HG02610 (cell line): ENCODE measurements at regions not wholly inside any gene's neighbourhood (a gene's known extent, or its start where the extent isn't known, plus 50 kb on each side); places are given as distances from the start of the nearest gene placed in this dataset.

Source experiments
- ATAC-seq: cut with Tn5 transposase; IDR thresholded peaks from one replicate; pipeline ENCODE4 v1.9.1; 2021; ENCODE audit warnings: mild to moderate bottlenecking, moderate library complexity; ENCODE audit not compliant: unreplicated experiment

DNA sequence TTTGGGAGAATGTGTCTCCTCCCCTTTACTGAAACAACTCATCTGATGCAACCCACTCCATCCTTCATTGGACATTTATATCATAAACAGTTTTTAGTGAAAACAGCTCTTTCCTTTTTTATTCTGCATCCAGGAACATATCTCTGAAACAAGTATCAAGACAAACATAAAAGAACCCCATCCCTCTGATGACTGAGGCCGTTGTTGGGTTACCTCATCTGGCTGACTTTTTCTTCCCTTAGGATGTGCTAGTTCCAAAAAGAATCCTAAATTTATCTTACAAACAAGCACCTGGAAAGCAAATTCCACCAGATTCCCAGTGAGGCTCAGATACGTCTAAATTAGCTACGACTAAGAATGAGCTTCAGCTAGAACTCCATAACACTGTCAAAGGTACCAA is 483.7 kb upstream of the INTU start:
- no peak for ATAC-seq

DNA sequence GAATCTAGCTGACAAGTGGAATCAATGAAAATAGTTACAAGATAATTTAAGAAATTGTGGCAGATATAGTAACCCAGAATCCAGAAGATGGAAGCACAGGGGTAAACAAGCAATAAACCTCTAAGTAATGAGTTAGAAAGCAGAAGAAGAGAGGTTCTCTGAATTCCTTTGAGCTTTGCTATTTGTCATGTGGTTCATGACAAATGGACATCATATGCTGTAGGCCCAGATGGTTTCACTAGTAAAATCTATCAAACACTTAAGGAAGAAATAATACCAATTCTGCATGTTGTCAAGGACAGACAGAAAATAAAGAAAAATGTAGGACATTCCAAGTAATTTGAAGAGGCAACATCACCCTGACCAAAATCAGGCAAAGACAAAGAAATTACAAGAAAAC is 480.8 kb upstream of the INTU start:
- no peak for ATAC-seq

DNA sequence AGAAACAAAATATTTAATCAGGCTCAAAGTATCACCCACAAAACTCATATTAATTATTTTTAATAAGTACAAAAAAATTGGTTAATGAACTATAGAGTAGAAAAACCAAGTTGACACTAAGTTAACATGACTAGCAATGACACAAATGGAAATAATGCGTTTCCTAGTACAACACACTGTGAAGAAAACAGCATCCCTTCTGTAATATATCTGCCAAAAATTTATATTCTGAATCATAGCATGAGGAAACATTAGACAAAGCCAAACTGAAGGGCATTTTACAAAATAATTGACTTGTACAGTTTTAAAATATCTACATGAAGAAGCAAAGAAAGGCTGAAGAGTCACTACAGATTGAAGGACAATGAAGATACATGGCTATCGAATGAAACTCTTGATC is 477.6 kb upstream of the INTU start:
- ATAC-seq, result no peak

DNA sequence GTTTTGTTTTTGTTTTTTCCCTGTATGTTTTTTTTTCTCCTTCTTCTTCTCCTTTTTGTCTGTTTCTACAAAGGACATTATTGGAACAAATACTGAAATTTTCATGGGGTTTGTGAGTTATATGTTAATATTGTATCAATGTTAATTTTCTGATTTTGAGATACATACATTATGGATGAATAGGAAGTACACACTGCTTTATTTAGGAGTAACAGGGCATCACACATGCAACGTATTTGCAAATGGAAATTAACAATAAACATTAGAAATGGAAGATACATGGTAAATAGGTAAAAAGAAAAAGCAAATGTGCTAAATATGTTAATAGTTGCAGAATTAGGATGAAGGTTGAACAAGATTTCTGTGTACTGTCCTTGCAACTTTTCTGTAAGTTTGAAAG is 477.2 kb upstream of the INTU start:
- ATAC-seq, result no peak

DNA sequence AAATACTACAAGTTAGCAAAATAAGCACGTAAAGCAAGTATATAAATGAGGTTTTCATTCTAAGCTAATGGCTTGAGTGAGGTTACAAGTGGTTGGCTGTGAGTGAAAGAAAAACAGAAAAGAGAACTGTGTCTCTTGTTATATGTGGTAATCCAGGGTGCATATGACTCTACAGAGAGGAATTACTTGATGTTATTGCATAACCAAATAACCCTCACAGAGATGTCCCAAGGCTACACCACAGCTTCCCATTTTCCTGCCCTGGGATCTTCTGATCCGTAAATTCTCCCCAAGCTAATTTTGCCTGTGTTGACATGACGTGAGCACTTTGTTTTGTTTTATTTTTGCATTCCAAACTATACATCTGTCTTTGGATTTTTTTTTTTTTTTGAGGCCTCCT is 470.0 kb upstream of the INTU start:
- no peak for ATAC-seq

DNA sequence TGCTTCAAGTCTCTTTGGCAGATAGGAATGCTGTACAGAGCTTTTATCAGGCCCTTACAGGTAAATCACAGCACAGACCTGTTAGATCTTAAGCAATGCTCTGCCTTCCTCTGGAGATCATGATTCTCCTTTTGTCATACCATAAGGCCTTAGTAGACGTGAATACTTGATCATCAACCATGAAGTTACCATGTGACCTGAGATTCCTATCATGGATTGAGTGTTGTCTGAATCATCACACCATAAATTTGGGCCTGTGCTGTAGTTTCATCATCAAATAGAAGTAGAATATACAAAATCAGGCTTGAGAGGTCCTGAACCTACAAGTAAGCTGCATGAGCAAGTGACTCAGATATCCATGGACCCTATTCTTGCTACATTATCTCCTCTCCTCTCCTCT is 466.8 kb upstream of the INTU start:
- ATAC-seq, result no peak

DNA sequence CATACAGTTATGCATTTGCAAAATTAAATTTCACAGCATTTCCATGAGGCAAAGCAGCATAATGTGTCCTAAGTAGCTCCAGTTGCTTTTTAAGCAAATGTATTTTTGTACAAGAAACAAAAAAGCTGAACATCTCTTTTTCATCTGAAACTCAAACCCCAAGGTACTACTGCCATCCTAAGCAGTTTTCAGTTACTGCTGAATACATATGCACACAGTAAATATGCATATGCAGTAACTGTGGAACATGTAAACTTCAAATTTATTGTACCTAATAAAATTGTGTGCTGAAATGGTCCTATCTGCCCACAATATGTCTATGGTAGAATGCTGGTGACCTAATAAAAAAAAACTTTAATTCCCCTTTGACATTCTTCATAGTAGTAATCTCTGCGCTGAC is 458.6 kb upstream of the INTU start:
- no peak for ATAC-seq

DNA sequence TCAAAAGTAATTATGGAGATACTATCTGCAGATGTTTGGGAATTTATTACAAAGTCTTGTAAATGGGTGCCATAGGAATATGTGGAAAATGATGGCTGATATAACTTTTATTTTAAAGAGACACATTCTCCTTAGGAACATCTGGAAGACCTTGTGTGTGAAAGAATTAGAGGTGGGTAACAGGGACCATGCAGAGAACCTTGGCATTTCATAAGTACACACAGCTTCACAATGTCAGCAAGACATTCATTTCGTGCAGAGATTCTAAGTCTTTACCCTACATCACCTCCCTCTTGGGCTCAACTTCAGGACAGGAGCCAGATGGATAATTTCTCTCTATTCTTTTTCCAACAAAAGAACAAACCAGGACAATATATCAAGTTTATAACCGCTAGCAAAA is 458.1 kb upstream of the INTU start:
- ATAC-seq, result no peak

DNA sequence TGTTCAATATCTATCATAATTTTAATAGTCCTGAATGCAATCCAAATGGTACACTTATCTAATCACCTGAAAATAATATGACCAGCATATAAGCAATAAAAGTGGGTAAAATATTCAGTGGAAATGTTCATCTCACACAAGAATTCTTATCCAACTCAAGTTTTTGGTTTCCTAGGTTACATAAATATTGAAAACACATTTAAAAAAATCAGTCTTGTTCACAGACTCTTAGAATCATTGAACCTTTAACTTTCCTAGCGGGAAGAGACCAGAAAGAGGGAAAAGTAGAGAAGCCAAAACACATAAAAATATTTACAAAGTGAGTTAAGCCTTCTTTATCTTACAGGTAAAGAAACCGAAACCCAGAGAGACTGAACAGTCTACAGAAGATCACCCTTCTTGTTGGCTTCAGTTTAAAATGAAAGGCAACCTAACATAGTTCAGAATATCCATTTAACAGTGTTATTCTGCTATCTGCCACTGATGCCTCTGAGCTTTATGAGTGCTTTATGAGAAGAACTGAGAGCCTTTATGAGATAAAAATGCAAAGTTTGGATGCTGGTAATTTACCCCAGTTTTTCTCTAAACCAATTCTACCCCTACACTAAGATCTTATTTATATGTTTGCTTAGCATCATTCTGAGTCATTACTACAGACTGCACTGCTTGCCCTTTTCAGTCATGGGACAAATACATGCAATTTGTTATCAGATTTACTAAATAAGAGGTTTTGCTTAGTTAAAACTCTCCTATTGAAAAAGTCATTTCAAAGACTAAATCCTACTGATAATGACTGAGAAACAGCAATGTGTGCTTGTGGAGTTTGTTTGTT is 453.3 kb upstream of the INTU start:
- ATAC-seq, result no peak

DNA sequence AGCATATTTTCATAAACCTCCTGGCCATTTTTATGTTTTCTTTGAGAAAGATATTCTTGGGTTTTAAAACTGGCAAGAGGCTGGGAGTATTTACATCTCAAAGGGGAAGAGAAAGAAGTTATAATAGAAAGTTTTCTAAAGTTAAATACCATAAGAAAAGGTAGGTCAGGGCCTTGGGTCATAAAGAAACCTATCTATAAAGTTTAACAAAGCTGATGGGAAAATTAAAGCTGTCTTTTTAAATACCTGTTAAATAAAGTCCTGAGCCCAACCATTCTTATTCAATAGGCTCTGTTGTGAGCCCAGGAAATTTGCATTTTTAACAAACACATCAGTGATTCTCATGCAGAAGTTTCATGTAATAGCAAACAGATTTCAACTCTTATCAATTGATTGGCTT is 451.8 kb upstream of the INTU start:
- no peak for ATAC-seq

DNA sequence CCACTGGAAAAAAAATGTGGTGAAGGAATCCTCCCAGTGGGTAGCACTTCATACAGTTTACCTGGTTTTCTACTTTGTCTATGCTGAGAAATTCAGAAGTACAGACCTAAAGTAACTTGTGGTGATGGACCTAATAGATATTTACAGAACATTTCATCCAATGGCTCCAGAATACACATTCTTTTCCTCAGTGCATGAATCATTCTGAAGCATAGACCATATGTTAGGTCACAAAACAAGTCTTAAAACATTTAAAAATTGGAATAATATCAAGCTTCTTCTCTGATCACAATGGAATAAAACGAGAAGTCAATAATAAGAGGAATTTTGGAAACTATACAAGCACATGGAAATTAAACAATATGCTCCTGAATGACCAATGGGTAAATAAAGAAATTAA is 450.1 kb upstream of the INTU start:
- ATAC-seq, result no peak

DNA sequence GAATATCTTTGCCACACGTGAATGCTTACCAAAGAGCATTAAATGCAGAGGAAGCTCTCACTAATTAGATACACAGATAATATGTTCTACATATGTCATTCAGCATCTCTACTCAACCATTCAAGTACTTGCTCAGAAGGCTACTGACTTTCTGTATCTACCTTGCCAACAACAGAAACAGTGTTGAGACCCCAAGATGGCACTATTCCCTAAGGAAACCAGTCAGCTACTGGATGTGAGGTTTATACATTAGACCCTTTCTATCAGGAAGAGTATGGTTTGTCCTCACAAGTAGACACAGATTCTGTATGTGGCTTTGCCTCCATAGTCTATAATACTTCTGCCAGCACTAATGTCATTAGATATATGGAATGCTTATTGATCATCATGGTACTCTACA is 443.9 kb upstream of the INTU start:
- no peak for ATAC-seq

DNA sequence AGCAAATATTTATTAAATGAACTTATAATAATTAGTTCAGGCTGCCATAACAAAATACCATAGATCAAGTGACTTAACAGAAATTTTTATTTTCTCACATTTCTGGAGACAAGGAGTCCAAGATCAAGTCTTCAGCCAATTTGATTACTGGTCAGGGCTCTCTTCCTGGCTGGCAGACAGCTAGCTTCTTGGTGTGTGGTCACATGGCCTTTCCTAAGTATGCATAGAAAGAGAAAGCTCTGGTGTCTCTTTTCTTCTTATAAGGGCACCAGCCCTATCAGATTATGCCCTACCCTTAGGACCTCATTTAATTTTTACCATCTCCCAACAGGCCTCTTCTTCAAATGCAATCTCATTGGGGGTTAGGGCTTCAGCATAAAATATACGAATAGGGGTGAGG is 438.5 kb upstream of the INTU start:
- no peak for ATAC-seq

DNA sequence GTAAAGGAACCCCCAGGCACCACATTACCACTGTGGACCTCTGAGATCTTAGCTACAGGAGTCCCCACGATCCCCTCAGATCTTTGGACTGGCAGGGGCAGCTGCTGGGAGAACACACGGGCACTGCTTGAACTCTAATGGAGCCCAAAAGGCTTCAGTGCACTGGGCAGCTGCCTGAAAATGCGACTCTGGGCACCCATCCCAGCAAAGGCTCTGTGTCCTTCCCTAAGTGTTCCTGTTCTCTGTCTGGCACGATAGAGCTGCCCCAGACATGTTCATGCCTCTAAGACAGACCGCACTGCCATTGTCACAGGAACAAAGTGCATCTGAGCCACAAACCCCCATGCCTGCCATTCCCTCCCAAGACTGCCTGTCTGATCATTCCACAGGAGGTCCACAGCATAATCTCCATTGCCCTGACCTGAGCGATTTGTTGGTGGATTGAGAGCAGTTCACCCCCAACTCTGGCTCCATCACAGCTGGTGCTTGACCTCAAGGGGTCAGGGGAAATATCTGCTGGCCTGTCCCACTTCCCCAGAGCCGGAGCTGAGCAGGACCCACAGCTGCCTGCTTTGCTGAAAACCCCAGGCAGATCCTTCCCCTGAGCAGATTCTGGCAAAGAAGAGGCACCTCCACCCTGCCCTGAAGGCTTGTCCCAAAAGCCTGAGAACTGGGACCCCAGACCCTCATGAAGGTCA is 436.0 kb upstream of the INTU start:
- ATAC-seq, result no peak

DNA sequence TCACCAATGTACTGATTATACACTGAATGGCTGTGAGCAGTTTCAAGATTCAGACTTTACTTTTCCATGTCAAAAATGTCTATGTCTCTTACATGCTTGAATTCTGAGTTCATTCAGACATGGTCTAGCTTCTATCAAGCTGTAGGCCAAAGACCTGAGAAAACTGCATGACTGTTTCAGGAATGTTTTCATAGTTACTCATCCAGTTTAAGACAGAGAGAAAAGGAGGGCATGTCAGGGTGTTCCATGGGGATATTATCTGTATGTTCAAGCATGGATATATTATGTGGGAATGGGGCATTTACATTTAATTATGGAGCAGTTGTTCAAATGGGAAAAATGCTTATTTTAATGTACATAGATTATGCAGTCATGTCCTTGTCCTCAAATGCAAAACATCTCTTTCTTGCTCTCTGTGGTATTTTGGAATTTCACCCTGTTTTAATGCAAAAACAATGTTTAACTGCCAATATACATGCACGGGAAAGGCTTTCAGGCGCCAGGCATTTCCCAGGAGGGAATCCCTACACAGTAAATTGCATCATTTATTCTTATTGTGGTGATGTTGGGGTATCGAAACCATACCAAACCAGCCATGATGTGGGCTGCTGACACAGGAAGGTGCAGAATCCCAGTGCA is 429.1 kb upstream of the INTU start:
- no peak for ATAC-seq

DNA sequence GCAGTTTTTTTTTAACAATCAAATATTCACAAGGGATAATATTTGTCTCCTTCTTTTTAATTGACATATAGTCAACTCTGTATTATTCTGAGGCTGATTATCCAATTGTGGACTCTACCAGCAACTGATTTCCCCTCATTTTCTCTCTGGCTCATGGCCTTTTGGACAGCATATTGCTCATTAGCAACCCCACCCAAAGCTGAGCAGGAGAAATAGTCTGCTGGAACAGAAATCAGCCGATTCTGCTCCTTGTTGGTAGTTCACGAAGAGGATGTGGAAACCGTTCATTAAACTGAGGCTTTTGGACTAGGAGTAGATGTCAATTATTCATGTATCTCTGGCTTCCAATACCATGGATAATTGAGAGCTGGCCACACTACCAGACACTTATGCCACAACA is 428.4 kb upstream of the INTU start:
- no peak for ATAC-seq

DNA sequence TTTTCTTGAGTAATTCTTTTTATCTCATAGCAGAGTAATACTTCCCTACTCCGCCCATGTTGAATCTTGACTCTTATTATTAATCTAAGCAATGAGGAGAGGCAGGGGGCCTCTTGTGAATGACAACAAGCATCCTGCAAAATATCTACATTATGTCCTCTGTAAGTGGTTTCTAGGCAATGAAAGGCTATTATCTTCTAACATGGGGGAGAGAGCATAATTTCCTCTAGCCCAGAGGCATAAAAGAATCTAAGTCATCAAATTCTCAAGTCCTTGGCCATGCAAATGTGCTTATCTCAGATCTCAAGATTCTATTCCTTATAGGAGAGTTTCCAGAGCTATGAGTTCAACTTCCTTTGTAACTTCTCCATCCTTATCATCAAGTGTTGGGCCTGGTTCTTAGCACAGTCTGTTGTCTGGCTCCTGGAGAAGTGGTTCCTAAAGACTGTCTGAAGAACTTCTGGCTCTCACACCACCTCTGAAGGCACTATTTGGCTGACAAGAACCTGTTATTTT is 423.1 kb upstream of the INTU start:
- ATAC-seq, result no peak

DNA sequence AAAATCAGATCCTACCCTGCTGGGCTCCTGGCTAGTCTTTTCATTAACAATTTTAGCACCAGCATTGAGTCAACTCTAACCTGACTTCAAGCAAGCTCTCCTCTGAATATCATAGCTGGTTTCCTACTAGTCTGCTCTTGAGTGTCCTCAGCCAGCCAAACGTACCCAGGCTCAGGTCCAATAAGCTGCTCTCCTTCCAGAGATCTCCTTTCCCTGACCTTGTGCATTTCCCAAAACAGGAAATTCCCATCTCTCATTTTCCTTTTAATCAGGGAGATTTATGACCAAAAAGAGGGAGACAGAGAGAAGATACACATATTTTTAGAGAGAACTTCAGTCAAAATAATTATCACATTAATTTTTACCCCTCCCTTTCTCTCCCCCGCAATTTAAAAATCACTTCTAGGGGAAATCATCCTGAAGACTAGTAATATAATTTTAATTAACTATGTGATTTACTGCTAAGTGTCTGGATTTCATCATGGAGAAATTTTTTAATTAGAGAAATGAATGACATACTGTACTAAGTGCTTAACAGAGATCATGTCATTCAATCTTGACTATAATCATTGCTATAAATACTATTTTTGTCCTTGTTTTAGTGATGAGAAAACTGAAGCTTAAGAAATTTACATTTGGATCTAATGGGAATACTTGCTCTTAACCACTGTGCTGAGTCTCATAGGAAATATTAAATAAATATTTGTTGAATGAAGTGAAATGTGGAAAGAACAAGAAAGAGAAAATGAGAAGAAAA is 421.7 kb upstream of the INTU start:
- no peak for ATAC-seq

DNA sequence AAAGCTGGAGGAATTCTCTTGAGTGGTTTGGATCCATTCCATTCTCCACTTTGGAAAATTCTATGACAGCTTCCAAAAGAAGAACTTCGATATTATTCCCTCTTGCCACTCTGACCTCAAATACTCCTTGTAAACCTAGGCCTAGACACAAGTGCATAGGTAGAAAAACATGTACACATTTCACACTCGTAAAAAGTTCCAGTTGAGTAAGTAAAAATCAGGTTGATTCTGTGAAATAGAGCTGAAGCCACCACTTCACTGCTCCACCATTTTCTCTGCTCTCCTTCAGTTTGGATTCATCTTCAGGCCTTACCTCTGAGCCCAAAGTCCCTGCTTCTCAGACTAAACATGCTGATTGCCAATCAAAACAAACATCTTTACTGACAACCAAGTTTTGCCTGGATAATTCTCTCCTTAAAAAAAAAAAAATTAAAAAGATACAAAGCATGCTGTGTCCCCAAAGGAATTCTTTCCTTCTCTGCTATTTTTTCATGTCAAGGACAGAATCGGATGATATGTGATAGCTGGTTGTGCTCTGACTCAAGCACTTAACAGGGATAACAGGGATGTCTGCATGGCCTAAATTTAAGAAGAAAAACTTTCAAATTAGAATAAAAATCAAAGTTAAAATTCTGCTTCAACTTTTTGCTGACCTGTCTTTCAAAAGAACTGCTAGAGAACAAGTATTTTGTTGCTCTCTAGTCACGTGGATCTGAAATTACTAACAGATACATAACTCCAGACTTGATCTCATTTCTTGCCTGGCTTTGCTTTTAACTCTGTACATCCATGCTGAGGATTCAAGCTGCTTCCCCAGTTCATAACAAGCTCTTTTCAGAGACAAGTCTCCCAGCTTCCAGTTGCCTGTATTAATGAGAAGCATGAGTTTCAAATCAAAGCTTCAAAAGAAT is 420.9 kb upstream of the INTU start:
- no peak for ATAC-seq

DNA sequence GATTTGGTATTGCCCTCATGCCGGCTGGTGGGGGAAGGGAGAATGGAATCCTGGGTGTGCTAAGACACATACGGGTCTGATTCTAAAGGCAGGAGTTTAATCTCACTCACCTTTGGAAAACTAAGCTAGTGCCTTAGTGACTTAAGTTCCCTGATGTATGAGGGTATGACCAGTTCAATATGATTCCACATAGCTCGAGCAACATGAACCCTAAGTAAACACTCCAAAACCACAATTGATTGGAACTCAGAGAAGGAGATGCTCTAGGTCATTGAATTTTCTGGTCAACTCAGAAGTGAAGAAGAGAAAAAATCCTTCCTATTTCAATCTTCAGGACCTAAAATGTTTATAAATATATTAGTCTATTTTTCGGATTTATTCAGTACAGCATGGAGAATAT is 420.1 kb upstream of the INTU start:
- no peak for ATAC-seq
